ACHN (cell line): ENCODE measurements at regions not wholly inside any gene's neighbourhood (a gene's known extent, or its start where the extent isn't known, plus 50 kb on each side); places are given as distances from the start of the nearest gene placed in this dataset.

Experiments used
- DNase-seq: peaks from one replicate; pipeline ENCODE4 v3.0.0-alpha.2; 2015
- in situ Hi-C: cut with HindIII; loops from 2 replicates; pipeline ENCODE4 v1.10.0; 2017; ENCODE audit warnings: low sequenced_read_pairs, low pct_ligation_motif_present, low pct_unique_long_range_greater_than_20kb

DNA sequence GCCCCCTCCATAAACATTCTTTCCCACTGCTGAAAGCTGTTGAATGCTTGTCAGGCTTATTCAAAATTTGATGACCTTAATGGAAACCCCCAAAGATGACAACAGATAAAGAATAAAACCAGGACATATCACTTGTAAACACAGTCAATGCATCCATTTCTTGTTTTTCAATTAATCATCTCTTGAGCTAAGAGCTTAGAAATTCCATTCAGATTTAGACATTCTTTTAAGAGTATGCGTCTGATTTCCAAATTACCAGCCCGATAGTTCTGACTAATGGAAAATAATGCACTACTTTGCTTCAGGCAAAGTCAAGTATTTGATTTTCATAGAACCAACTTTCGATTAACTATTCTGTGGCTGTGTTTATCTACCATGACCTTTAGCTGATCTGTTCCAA, 100.6 kb upstream of the RUNX1 start:
- no peak for DNase-seq
- in situ Hi-C loops, result no loop called here

DNA sequence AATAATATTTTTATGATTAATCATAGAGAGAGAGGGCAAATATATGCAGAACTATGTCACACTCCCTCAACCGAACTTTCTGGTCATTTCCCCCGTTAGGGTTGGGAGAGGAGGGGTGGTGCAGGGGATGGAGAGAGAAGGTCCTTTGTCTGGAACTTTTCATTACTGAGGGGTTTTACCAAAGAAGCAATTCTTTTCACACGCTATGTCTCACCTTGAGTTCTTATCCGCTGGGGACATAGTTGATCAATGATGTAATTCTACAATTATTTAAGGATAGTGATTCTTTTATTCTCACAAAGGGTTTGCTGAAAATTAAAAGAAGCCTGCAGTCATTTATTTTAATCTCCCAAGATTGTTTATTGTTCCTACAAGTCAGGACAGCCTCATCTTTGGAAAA, 98.3 kb upstream of the RUNX1 start:
- in situ Hi-C loops, result no loop called here
- DNase-seq, result no peak

DNA sequence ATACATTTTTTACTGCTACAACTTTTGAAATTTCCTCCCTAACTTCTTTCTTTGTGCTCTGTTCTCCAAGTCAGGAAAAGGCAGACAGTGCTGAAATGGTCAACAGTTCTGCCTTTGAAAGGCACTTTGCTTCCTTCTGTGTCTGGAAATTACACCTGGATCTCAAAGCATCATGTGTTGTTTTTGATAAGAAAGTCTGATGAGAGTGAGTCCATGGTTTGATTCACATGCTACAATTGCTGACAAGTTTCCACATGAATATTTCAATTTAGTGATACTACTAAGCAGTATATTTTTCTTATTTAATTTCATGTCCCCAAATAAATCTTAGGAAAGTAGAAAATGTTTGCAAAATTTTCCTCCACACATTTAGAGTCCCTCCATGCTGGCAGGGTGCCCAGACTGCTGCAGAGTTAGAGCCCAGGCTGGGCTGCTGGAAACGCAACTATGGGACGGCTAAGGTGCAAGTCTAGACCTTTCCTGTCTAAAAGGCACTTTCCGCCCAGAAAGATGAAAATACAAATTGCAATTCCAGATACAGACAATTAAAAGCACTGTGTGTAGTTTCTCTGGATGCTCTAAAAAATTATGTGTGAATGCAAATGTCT, 96.6 kb upstream of the RUNX1 start:
- in situ Hi-C loops, result no loop called here

DNA sequence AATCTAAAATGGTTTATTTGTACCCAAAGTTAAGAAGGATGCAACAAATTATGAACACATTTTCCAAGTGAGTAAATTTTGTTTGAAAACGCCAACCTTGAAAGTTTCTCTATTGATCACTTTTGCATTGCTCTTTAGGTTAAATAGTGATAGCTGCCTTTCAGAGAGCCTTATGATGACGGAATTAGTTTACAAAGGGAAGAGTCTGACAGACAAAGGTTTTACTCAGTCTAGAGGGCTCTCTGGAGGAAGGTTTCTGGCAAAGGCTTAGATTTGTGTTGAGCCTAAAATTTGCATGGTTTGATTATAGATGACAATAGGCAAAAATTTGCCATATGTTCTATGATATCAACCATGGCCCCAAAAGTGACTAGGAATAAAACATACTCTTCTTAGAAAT, 95.9 kb upstream of the RUNX1 start:
- DNase-seq, result no peak
- in situ Hi-C loops, result no loop called here

More for the DNA sequence above, 96.6 kb upstream of the RUNX1 start:
- DNase-seq, result no peak

DNA sequence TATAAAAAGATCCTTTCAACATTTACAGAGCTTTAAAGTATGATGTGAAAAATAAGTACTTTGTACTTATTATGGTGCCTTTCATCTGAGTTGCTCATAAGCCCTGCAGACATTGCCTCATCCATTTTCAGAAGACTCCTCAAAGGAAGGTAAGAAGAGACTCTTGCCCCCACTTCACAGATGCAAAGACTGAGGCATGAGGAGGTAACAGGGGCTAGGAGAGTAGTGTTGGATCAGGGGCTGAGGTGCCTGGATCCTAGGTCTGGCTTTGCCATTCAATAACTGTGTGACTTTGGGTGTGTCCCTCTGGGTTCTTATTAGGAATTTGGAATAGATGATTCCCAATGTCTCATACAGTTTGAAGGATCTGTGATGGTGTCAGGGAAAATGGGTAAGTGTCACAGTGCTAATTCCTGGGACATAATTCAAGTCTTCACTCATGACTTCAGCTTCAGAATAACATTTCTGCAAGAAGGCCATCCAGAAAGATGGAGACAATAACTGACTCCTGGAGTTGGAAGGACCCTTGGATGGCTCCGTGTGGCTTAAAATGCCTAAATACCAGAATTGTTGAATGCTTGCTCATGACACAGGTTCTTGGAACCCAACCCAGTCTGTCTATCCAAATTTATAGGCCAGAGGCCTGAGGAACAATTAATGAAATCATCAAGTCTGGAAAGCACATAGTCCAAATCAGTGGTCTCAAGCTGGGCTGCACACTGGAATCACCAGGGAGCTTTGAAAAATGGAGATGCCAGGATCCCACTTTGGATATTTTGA, 93.1 kb upstream of the RUNX1 start:
- DNase-seq, result no peak
- in situ Hi-C loops, result no loop called here

DNA sequence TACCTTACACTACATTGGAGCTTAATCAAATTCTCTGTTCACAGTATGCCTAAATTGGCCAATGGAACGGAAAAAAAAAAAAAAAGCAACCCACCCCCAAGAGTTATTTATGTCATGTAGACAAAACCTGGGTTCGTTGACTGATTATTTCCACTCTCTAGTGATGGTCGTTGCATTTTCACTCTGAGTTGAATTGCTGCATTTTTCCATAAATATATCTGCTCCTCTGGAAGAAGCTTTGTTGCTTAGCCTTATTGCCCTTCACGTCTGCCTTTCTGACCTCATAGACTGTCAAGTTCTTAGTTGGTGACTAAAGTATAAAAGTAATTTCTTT, 90.2 kb upstream of the RUNX1 start:
- DNase-seq, result no peak
- in situ Hi-C loops, result no loop called here

DNA sequence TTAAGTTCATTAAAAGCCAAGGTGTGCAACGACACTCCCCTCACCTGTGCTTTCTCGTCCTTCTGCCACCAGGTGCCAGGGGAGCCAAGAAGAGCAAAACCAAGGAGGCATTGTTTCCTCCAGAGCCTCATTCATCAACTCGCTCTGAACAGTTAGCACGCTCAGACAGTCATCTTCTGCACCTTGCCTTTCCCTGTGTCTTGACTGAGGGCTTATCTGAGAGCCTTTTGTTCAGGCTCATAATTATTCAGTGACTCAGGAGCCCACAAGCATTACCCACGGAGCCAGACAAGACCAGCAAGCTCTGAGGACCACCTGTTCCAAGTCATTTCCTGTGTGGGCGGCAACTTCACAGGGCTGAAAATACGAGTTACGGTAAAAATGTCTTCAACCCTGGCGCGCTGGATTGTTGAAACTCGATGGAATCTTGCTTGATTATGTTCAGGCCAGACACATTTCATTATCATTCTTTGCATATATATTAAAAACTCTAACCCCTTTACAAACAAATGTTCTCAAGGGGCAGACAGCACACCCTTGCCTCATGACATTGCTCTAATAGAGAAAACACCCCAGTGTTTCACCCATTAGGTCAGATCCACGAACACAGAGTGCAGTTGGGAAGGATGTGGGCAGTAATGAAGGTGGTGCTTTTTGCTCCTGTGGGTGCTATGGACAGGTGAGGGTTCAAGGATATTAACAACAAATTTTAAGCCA, 89.7 kb upstream of the RUNX1 start:
- in situ Hi-C loops, result no loop called here
- DNase-seq, result peak; percentile 6

DNA sequence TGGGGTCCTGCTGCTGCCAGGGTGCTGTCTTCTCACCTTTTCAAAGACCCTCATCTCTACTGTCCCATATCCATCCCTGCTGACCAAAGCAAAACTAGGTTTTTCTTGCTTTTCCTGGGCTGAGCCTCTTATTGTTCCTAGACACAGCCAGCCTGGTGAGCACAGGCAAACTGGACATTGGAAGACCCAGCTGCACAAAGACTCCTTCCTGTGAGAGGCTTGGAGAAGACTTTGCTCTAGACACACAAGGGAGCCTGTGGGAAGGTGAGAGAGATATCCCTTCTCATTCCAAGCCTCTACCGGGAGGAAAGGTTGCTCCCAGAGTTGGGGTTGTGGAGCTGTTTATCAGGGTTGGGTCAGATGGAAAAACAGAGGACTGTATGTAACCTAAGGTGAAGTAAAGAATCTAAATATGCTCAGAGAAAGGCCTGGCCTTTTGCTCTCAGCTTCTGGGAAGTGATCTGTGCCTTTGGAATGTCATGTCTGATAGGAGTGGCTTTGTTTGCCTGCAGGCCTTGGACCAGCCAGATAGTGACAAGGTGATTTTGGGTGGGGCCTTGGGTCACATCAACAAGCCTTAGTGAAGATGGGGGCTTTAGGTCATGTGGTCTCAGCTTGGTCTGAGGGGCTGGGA, 87.6 kb upstream of the RUNX1 start:
- peak; percentile 25 for DNase-seq
- in situ Hi-C loops, result no loop called here

DNA sequence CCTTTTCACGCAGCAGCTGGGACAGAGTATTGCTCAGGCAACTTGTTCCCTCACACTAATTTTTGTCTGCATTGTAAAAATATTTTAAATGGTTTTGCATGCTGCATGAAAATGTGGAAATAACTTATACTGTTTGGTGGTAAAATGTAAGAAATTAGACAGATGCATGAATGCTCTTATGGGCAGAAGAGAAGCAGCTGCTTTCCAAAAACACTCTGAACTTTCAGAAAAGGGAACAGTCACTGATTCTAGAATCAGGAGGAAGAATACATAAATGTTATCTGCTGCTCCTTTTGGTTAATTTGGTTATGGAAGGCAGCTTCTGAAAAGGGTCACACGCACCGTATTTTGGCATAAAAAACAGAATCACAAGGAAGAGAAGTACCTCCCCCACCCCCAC, 87.0 kb upstream of the RUNX1 start:
- no peak for DNase-seq
- in situ Hi-C loops, result no loop called here

DNA sequence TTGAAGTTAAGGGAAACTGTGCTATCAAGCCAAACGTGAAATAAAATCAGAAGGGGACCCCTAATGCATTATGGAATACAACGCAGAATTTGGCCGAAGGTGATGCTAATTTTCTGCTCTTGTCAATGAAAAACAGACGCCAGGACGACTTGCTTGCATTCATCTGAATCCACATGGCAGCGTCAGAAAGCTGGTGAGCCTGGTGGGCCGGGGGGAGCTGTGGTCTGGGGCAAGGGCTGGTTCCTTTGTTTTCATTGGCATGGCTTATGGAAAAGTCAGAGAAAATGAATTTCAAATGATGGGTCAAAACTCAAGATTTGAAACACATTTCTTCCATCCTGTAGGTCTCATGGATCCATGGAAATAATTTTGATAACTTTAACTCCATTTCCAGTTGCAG, 86.4 kb upstream of the RUNX1 start:
- in situ Hi-C loops, result no loop called here

DNA sequence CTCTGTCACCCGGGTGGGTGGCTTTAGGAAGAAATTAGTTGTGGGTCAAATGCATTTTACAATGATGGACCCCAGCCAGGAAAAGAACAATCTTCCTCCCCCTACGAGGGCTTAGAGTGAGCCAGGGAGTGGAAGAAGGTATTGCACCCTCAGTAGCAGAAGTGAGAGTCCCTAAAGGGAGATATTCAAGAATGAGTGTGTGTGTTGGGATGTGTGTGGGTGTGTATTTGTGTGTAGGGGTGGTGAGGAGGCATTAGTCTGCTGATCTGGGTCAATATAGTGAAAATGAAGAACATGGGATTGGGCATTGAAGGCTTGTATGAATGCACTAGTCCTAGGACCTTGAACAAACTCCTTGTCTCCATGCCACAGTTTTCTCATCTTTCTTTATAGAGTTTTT, 85.2 kb upstream of the RUNX1 start:
- no peak for DNase-seq
- in situ Hi-C loops, result no loop called here

More for the DNA sequence above, 86.4 kb upstream of the RUNX1 start:
- no peak for DNase-seq

DNA sequence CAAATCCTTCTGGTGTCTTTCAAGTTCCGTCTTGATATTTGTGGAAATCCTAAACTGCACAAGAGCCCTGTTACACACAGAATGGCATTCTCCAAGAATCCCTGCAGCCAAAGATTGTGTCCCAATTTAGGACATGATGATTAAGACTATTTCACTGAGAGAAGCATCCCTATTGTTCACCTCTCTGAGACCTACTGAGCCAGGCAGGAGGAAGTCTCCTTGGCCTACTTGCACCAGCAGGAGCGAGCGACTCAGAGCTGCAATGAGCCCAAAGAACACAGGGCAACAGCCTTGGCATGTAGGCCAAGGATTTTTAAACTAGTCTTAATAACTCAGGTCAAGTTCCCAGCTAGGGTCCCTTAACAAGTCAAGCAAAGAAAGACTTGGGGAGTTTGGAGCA, 79.4 kb upstream of the RUNX1 start:
- no peak for DNase-seq
- in situ Hi-C loops, result no loop called here

DNA sequence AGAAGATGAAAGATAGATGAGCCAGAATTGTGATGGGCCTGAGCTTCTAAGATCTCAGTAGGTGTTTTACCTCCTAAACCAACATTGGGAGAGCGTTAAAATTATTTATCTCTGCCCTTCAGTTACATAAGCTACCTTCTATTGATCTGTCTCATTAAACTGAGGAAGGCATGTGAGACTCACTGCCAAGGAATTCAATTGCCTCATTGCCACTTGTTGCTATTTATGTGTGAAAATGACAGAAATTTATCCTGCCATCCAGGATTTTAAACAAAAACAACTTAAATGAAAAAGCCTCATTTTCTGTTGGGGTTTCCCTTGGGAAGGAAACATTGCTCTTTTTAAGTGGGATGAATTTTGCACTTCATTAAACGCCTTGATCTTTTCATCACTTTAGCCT, 78.7 kb upstream of the RUNX1 start:
- no peak for DNase-seq

DNA sequence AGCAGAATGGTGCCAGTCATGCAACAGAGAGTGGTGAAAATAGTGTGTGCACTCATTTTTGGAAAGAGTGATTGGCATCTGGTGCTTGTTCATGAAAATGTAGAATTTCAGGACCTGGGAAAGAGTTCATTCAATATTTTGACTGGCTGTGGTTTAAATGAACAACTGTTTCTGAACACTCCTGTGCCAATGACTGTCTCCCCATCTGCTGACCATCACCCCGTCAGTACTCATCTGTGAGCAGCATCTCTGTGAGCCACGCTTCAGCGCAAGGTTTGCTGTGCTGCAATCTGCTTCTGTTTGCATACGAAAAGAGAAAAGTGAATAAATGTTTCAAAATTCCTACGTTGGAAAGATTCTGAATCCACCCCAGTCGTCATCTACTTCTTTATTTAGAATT, 77.9 kb upstream of the RUNX1 start:
- DNase-seq, result no peak
- in situ Hi-C loops, result no loop called here

More for the DNA sequence above, 78.7 kb upstream of the RUNX1 start:
- in situ Hi-C loops, result no loop called here

DNA sequence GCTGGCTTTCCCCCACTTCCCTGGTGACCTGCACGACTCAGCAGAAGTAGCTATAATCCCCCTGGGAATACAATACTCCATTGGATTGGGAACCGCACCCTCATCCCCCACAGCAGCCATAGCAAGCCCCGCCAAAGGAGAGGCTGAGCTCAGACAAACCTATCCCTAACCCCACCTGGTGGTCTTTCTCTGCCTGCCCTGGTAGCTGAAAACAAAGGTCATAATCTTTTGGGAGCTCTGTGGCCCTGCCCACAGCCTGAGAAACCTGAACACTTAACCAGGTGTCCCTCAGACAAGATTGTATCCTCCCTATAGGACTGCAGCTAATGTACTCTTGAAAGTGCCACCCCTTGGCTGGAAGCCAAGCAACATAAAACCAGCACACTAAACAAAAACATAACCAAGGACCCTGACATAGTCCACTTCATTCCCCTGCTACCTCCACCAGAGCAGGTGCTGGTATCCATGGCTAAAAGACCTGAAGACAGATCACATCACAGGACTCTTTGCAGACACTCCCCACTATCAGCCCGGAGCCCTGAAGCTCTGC, 71.6 kb upstream of the RUNX1 start:
- no peak for DNase-seq
- in situ Hi-C loops, result no loop called here

DNA sequence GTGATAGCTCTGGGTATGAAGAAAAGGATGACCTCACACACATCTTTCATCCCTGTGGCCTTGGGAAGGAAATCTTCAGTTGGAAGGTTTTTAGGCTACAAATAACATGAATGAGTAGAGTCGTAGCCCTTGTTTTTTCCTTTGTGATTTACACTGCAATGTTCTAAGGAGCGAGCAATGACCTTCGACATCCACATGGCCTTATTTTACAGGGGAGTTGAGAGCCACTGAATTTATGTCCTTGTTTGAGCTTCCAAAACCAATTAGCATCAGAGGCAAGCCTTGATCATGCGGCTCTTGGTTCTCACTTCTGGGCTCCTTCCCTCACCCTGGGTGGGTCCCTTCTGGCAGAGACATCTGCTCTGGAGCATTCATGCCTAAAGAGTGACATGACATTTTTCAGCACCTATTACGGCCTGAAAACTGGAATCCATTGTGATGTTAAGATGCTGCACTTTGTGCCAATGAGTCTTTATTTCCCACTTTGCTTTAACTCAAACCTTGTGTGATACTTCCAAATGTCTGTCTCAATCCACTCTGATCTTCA, 70.5 kb upstream of the RUNX1 start:
- in situ Hi-C loops, result no loop called here
- no peak for DNase-seq

DNA sequence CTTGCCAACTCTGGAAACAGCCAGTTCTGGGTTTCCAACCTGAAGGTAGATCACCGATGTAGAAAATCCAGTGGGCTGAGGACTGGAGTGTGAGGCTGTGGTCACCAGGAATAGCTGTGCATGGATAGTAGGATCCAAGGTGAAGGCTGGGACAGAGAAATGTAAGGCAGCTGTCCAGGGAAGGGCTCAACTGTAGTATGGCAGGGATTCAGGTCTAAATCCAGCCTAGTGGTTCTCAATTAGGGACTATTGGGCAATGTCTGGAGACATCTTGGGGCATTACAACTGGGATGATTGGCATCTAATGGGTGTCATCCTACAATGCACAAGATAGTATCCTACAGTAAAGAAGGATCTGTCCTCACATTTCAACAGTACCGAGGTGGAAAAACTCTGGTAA, 67.7 kb upstream of the RUNX1 start:
- in situ Hi-C loops, result no loop called here

DNA sequence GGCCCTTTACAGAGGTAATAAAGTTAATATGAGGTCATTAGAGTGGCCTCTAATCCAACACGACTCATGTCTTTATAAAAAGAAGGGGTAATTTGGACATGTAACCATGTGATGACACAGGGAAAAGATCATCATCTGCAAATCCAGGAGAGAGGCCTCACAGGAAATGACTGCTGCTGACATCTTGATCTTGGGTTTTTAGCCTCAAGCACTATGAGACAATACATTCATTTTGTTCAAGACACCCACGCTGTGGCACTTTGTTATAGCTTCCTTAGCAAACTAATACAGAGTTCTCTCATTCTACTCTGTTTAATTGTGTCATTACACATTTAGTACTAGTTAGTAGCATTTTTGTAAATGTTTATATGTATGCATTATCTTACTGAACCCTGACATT, 64.0 kb upstream of the RUNX1 start:
- no peak for DNase-seq
- in situ Hi-C loops, result no loop called here

More for the DNA sequence above, 67.7 kb upstream of the RUNX1 start:
- no peak for DNase-seq
